ENCODE measurements at regions not wholly inside any gene's neighbourhood (a gene's known extent, or its start where the extent isn't known, plus 50 kb on each side); places are given as distances from the start of the nearest gene placed in this dataset.

GRCh38 chr16:51440131-51440889 is 289.2 kb upstream of the SALL1 start:
- H3K4me3 ChIP-seq (replicated peaks; ENCODE audit: low read depth, low read length) = no peak overlapping the region
- DNase-seq (ENCODE audit: extremely low read depth, low read depth) = no peak

GRCh38 chr16:51439271-51439670 is 288.2 kb upstream of the SALL1 start:
- TF ChIP-seq CTCF (IDR thresholded peaks at IDR 0.05; ENCODE audit: low read depth, low read length, missing control alignments) = no peak
- no peak overlapping the region for H3K4me3 ChIP-seq (replicated peaks; ENCODE audit: low read depth, low read length)
- no peak for DNase-seq (ENCODE audit: extremely low read depth, low read depth)

More at GRCh38 chr16:51440131-51440889, 289.2 kb upstream of the SALL1 start:
- no peak for TF ChIP-seq CTCF (IDR thresholded peaks at IDR 0.05; ENCODE audit: low read depth, low read length, missing control alignments)

GRCh38 chr16:51436742-51437141 is 285.7 kb upstream of the SALL1 start:
- H3K4me3 ChIP-seq (replicated peaks; ENCODE audit: low read depth, low read length) = no peak overlapping the region
- TF ChIP-seq CTCF (IDR thresholded peaks at IDR 0.05; ENCODE audit: low read depth, low read length, missing control alignments) = no peak
- DNase-seq (ENCODE audit: extremely low read depth, low read depth) = no peak

GRCh38 chr16:51434567-51435198 is 283.6 kb upstream of the SALL1 start:
- no peak for TF ChIP-seq CTCF (IDR thresholded peaks at IDR 0.05; ENCODE audit: low read depth, low read length, missing control alignments)
- no peak for DNase-seq (ENCODE audit: extremely low read depth, low read depth)

DNA sequence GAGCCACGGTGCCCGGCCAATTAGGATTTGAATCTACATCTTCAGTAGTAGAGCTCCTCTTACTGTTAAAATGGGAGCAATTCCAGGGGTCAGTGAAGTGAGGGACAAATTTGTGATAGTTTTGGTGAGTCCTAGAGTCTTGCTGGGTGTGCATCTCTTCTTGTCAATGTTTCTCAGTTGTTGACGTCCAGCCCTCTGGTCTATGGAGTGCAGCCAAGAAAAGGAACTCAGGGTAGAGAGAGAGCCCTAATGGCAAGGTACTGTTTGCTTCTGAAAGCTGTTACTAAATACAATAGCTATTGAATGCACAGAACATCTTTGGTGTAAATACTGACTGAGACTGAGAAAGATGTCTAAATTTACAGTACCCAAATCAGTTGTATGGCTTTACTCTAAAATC is 282.5 kb upstream of the SALL1 start:
- TF ChIP-seq CTCF (IDR thresholded peaks at IDR 0.05; ENCODE audit: low read depth, low read length, missing control alignments) = no peak
- H3K4me3 ChIP-seq (replicated peaks; ENCODE audit: low read depth, low read length) = no peak overlapping the region
- DNase-seq (ENCODE audit: extremely low read depth, low read depth) = no peak

More at GRCh38 chr16:51434567-51435198, 283.6 kb upstream of the SALL1 start:
- H3K4me3 ChIP-seq (replicated peaks; ENCODE audit: low read depth, low read length) = no peak overlapping the region

- H3K4me3 ChIP-seq (replicated peaks; ENCODE audit: low read depth, low read length) = no peak overlapping the region
- TF ChIP-seq CTCF (IDR thresholded peaks at IDR 0.05; ENCODE audit: low read depth, low read length, missing control alignments) = no peak
- DNase-seq (ENCODE audit: extremely low read depth, low read depth) = peak; percentile 93
Measured at GRCh38 chr16:51431517-51432241, 280.6 kb upstream of the SALL1 start.

All from HFF-Myc (cell line).